HG02759 (cell line): ENCODE measurements at regions not wholly inside any gene's neighbourhood (a gene's known extent, or its start where the extent isn't known, plus 50 kb on each side); places are given as distances from the start of the nearest gene placed in this dataset.
"Not testable (repeated sequence)": the region's sequence is repeated elsewhere in the genome, so short reads cannot be mapped to it uniquely, and the experiment has no call there.

ENCODE experiments used
- ATAC-seq: cut with Tn5 transposase; IDR thresholded peaks from one replicate; pipeline ENCODE4 v1.9.1; 2021; ENCODE audit warnings: mild to moderate bottlenecking, moderate library complexity; ENCODE audit not compliant: unreplicated experiment

- ATAC-seq: no peak
These were observed 392.1 kb upstream of the FRG1 start for GRCh38 chr4:189548484-189549125.

- not testable (repeated sequence) for ATAC-seq
These were observed 388.6 kb upstream of the FRG1 start for GRCh38 chr4:189551931-189552670.

- not testable (repeated sequence) for ATAC-seq
These were observed 380.1 kb upstream of the FRG1 start for GRCh38 chr4:189560605-189561004.

- ATAC-seq: not testable (repeated sequence)
These were observed 376.9 kb upstream of the FRG1 start for GRCh38 chr4:189563751-189564150.

- ATAC-seq: not testable (repeated sequence)
These were observed 374.4 kb upstream of the FRG1 start for GRCh38 chr4:189566271-189566670.

- not testable (repeated sequence) for ATAC-seq
These were observed 373.8 kb upstream of the FRG1 start for GRCh38 chr4:189566900-189567299.

GRCh38 chr4:189579645-189580044 lies 361.0 kb upstream of the FRG1 start:
- ATAC-seq: not testable (repeated sequence)

- ATAC-seq: not testable (repeated sequence)
These were observed 353.6 kb upstream of the FRG1 start for GRCh38 chr4:189586908-189587632.

GRCh38 chr4:189589201-189589600 lies 351.5 kb upstream of the FRG1 start:
- not testable (repeated sequence) for ATAC-seq

GRCh38 chr4:189592890-189593289 lies 347.8 kb upstream of the FRG1 start:
- no peak for ATAC-seq

GRCh38 chr4:189597341-189597740 lies 343.3 kb upstream of the FRG1 start:
- no peak for ATAC-seq

GRCh38 chr4:189600264-189600663 lies 340.4 kb upstream of the FRG1 start:
- no peak for ATAC-seq

GRCh38 chr4:189600718-189601435 lies 339.8 kb upstream of the FRG1 start:
- no peak for ATAC-seq

- ATAC-seq: not testable (repeated sequence)
These were observed 337.8 kb upstream of the FRG1 start for GRCh38 chr4:189602827-189603226.

- ATAC-seq: not testable (repeated sequence)
These were observed 330.1 kb upstream of the FRG1 start for GRCh38 chr4:189610571-189610970.

- ATAC-seq: no peak
These were observed 327.5 kb upstream of the FRG1 start for GRCh38 chr4:189613207-189613606.

- no peak for ATAC-seq
These were observed 325.4 kb upstream of the FRG1 start for GRCh38 chr4:189615217-189615663.

- ATAC-seq: not testable (repeated sequence)
These were observed 322.9 kb upstream of the FRG1 start for GRCh38 chr4:189617741-189618140.

- not testable (repeated sequence) for ATAC-seq
These were observed 321.0 kb upstream of the FRG1 start for GRCh38 chr4:189619441-189620250.

- ATAC-seq: not testable (repeated sequence)
These were observed 318.1 kb upstream of the FRG1 start for GRCh38 chr4:189622574-189622973.
